NCI-H1417 treated with DMSO at 0.1 percent for 48 hours (cell line): ENCODE measurements at regions not wholly inside any gene's neighbourhood (a gene's known extent, or its start where the extent isn't known, plus 50 kb on each side); places are given as distances from the start of the nearest gene placed in this dataset.

ENCODE experiments used
- DNase-seq: peaks from one replicate; lab custom pipeline; 2025; lab: John Stamatoyannopoulos, UW

DNA sequence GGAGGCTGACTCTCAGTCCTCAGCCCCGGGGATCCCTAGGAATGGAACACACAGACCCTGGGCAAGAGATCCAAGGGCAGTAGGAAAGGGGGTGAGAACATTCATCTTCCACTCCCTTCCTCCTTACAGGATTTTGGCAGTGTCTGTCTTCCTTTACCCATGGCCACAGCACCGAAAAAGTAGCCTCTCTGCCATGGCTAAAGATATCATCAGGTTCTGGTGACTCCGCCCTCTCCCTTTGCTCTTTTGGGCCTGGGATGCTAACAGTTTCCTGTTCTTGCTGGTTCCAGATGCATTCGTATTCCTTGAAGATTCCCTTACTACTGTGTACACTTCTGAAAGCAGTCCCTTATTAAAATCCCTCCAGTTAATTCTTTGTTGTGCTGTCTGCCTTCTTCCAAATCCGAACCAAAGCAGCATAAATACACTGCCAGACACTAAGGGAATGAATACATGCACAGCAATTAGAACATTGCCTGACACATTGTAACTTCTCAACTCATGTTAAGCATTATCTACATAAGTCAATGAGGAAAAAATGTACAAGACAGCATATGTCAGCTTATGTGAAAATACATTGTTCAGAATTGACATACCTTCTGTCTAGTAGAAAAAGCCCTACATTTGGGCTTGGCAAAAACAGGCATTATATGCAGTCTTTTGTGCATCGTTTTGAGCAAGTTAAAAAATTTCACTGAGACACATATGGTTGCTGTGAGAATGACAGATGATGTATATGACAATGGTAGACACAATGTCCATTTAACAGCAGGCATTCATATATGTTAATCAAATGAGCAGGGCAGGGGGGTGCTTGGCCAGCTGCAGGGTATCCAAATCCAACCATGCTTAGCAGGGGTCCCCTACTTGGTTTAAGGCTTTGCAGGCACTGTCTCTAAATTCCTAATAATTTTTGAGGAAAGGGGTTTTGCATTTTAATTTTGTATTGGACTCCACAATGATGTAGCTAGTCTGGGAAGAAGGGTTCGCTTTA, 58.8 kb upstream of the RAI14 start:
- DNase-seq, result no peak

DNA sequence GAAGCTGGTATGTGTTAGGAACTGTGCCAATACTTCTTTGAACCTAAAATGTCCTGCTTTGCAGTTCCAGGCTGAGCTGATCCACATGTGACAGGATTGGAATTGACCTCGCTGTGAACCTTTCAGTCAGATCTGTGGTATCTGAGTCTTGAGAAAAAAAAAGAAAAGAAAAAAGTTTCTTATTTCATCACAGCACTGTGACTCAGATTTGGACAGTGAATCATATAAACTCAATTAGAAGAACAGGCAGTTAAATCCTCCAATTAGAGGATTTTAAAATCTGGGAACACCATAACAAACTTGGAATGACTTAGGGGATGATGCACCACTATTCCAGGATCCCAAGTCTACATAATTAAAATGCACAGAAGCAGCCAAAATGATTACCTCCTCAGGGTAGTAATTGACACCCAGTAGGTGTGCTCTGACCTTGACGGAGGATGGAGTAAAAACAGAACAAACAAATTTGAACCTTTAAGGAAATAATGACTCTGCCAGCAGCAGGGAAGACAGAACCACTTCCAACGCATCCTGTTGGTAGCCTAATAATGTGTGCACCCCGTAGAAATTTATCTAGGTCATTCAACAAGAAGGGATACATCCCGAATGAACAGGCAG, 57.8 kb upstream of the RAI14 start:
- no peak for DNase-seq

DNA sequence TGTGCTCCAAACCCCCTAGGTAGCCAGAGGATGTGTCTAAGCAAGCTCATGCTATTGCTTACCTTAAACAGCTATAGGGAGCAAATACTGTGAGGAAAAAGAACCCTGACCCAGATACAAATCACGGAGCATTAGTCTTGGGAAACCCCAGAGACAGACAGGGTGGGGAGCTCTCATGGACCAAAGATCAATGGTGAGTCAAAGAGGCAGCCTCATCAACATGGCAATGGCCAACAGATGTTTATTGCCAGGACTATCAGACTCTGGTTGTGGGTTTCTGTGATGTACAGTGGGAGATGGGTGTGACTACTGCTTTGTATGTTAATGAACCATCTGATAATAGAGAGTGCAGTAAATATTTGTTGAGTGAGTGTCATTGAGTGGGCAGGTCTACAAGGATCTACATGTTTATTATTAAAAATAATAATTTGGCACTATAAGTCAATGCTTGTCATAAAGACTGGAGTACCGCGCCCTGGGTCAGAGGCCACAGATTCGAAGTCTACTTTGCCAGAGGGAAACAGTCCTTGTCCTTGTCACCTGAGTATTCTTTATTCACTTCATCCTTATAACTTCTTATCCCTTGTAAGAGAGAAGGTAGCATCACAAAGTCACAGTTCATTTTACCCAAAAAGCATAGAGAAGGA, 56.5 kb upstream of the RAI14 start:
- DNase-seq, result no peak

- no peak for DNase-seq
These were observed 56.0 kb upstream of the RAI14 start for GRCh38 chr5:34600118-34600493.

GRCh38 chr5:34603378-34603777, 52.8 kb upstream of the RAI14 start:
- DNase-seq, result no peak

GRCh38 chr5:34604119-34604675, 51.9 kb upstream of the RAI14 start:
- no peak for DNase-seq

DNA sequence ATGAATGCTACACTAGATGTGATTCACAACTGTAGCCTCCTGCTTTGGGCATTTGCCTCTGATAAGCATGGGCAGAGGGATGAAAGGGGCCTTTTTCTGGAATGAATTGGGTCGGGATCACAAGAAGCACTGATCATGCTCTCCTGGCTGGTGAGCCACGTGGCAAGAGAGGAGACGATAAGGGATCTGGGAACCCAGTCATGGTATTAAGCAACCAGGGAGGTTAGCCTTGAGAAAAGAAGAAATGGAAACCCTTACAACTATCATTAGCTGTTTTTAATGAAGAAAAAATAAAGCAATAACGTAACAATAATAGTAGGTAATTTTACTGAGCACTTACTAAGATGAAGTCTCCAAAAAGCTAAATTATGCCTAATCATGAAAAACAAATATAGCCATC, 50.0 kb upstream of the RAI14 start:
- no peak for DNase-seq
